ENCODE measurements at regions not wholly inside any gene's neighbourhood (a gene's known extent, or its start where the extent isn't known, plus 50 kb on each side); places are given as distances from the start of the nearest gene placed in this dataset.
"Not testable (repeated sequence)": the region's sequence is repeated elsewhere in the genome, so short reads cannot be mapped to it uniquely, and the experiment has no call there.

GRCh38 chr15:20420710-20421109 is 120.9 kb downstream of the GOLGA6L6 start:
- H3K36me3 ChIP-seq (ENCODE audit: insufficient read depth, low read length); H3K27me3 ChIP-seq (ENCODE audit: insufficient read depth, low read length, poor library complexity); H3K4me2 ChIP-seq (ENCODE audit: insufficient read depth, low read length); H3K79me2 ChIP-seq (ENCODE audit: insufficient read depth, low read length); H4K20me1 ChIP-seq (ENCODE audit: insufficient read depth, low read length); ATAC-seq (ENCODE audit: insufficient read depth, low read depth); H3K9me3 ChIP-seq (ENCODE audit: insufficient read depth, low read length, severe bottlenecking); H3K4me1 ChIP-seq (ENCODE audit: insufficient read depth, low read length); DNase-seq; H2AFZ ChIP-seq (ENCODE audit: low read depth, low read length); H3K9ac ChIP-seq (ENCODE audit: low read depth, low read length); H3K27ac ChIP-seq (ENCODE audit: low read length); H3K4me3 ChIP-seq (ENCODE audit: low read depth in 1 of 2, low read length in 2 of 2): not testable (repeated sequence)

- not testable (repeated sequence) for H3K4me2 ChIP-seq (ENCODE audit: insufficient read depth, low read length); H3K9me3 ChIP-seq (ENCODE audit: insufficient read depth, low read length, severe bottlenecking); H2AFZ ChIP-seq (ENCODE audit: low read depth, low read length)
Observed at GRCh38 chr15:20416618-20417017, 125.0 kb downstream of the GOLGA6L6 start.

GRCh38 chr15:20409667-20410198 is 131.9 kb downstream of the GOLGA6L6 start:
- H3K9ac ChIP-seq (ENCODE audit: low read depth, low read length); H3K27me3 ChIP-seq (ENCODE audit: insufficient read depth, low read length, poor library complexity); H3K9me3 ChIP-seq (ENCODE audit: insufficient read depth, low read length, severe bottlenecking); DNase-seq; H3K4me2 ChIP-seq (ENCODE audit: insufficient read depth, low read length); H4K20me1 ChIP-seq (ENCODE audit: insufficient read depth, low read length); H3K27ac ChIP-seq (ENCODE audit: low read length); H2AFZ ChIP-seq (ENCODE audit: low read depth, low read length); H3K4me3 ChIP-seq (ENCODE audit: low read depth in 1 of 2, low read length in 2 of 2); H3K79me2 ChIP-seq (ENCODE audit: insufficient read depth, low read length); H3K4me1 ChIP-seq (ENCODE audit: insufficient read depth, low read length); ATAC-seq (ENCODE audit: insufficient read depth, low read depth); H3K36me3 ChIP-seq (ENCODE audit: insufficient read depth, low read length): not testable (repeated sequence)

More at GRCh38 chr15:20416618-20417017, 125.0 kb downstream of the GOLGA6L6 start:
- not testable (repeated sequence) for H3K27me3 ChIP-seq (ENCODE audit: insufficient read depth, low read length, poor library complexity); H3K9ac ChIP-seq (ENCODE audit: low read depth, low read length); H4K20me1 ChIP-seq (ENCODE audit: insufficient read depth, low read length); ATAC-seq (ENCODE audit: insufficient read depth, low read depth); H3K27ac ChIP-seq (ENCODE audit: low read length); H3K36me3 ChIP-seq (ENCODE audit: insufficient read depth, low read length); DNase-seq; H3K4me3 ChIP-seq (ENCODE audit: low read depth in 1 of 2, low read length in 2 of 2); H3K79me2 ChIP-seq (ENCODE audit: insufficient read depth, low read length); H3K4me1 ChIP-seq (ENCODE audit: insufficient read depth, low read length)

GRCh38 chr15:20409247-20409646 is 132.4 kb downstream of the GOLGA6L6 start:
- Histone ChIP-seq H3K4me2 (ENCODE audit: insufficient read depth, low read length) (no peak overlapping the region), H3K36me3 (ENCODE audit: insufficient read depth, low read length) (no peaks in the 10 kb centered on the region), H3K9me3 (ENCODE audit: insufficient read depth, low read length, severe bottlenecking) (peaks cover 2% of the 10 kb centered on the region), H4K20me1 (ENCODE audit: insufficient read depth, low read length) (no peaks in the 10 kb centered on the region), H3K27ac (ENCODE audit: low read length) (no peak overlapping the region), H2AFZ (ENCODE audit: low read depth, low read length) (no peak overlapping the region), H3K27me3 (ENCODE audit: insufficient read depth, low read length, poor library complexity) (no peaks in the 10 kb centered on the region), H3K9ac (ENCODE audit: low read depth, low read length) (no peak overlapping the region), H3K79me2 (ENCODE audit: insufficient read depth, low read length) (no peaks in the 10 kb centered on the region), H3K4me3 (ENCODE audit: low read depth in 1 of 2, low read length in 2 of 2) (no peak overlapping the region), H3K4me1 (ENCODE audit: insufficient read depth, low read length) (no peaks in the 10 kb centered on the region)
- no peak for DNase-seq
- TF ChIP-seq CTCF (IDR thresholded peaks at IDR 0.05; ENCODE audit: borderline replicate concordance, extremely low read depth, low read length, poor library complexity, severe bottlenecking) (no peak), EZH2 (IDR thresholded peaks at IDR 0.05; ENCODE audit: borderline replicate concordance, low read depth, low read length, severe bottlenecking) (no peak)
- no peak for ATAC-seq (ENCODE audit: insufficient read depth, low read depth)

- DNase-seq (no peak), ATAC-seq (ENCODE audit: insufficient read depth, low read depth) (no peak)
- H3K79me2 ChIP-seq (ENCODE audit: insufficient read depth, low read length), result no peaks in the 10 kb centered on the region
- no peak overlapping the region for H3K9ac ChIP-seq (ENCODE audit: low read depth, low read length)
- H3K4me2 ChIP-seq (ENCODE audit: insufficient read depth, low read length), result no peak overlapping the region
- no peaks in the 10 kb centered on the region for H4K20me1 ChIP-seq (ENCODE audit: insufficient read depth, low read length)
- no peak overlapping the region for H3K4me3 ChIP-seq (ENCODE audit: low read depth in 1 of 2, low read length in 2 of 2)
- H3K4me1 ChIP-seq (ENCODE audit: insufficient read depth, low read length), result no peaks in the 10 kb centered on the region
- no peak overlapping the region for H2AFZ ChIP-seq (ENCODE audit: low read depth, low read length)
- H3K27me3 ChIP-seq (ENCODE audit: insufficient read depth, low read length, poor library complexity), result no peaks in the 10 kb centered on the region
- H3K9me3 ChIP-seq (ENCODE audit: insufficient read depth, low read length, severe bottlenecking), result peaks cover 2% of the 10 kb centered on the region
- TF ChIP-seq EZH2 (IDR thresholded peaks at IDR 0.05; ENCODE audit: borderline replicate concordance, low read depth, low read length, severe bottlenecking) (no peak), CTCF (IDR thresholded peaks at IDR 0.05; ENCODE audit: borderline replicate concordance, extremely low read depth, low read length, poor library complexity, severe bottlenecking) (no peak)
- H3K27ac ChIP-seq (ENCODE audit: low read length), result no peak overlapping the region
- no peaks in the 10 kb centered on the region for H3K36me3 ChIP-seq (ENCODE audit: insufficient read depth, low read length)
Observed at GRCh38 chr15:20407553-20407952, 134.0 kb downstream of the GOLGA6L6 start.

GRCh38 chr15:20404571-20404970 is 137.0 kb downstream of the GOLGA6L6 start:
- ATAC-seq (ENCODE audit: insufficient read depth, low read depth); H3K27me3 ChIP-seq (ENCODE audit: insufficient read depth, low read length, poor library complexity); H4K20me1 ChIP-seq (ENCODE audit: insufficient read depth, low read length); H3K27ac ChIP-seq (ENCODE audit: low read length); H3K36me3 ChIP-seq (ENCODE audit: insufficient read depth, low read length); H3K4me2 ChIP-seq (ENCODE audit: insufficient read depth, low read length); DNase-seq; H2AFZ ChIP-seq (ENCODE audit: low read depth, low read length); H3K9ac ChIP-seq (ENCODE audit: low read depth, low read length); H3K79me2 ChIP-seq (ENCODE audit: insufficient read depth, low read length); H3K9me3 ChIP-seq (ENCODE audit: insufficient read depth, low read length, severe bottlenecking); H3K4me3 ChIP-seq (ENCODE audit: low read depth in 1 of 2, low read length in 2 of 2); H3K4me1 ChIP-seq (ENCODE audit: insufficient read depth, low read length): not testable (repeated sequence)

GRCh38 chr15:20402586-20402985 is 139.0 kb downstream of the GOLGA6L6 start:
- not testable (repeated sequence) for H3K4me2 ChIP-seq (ENCODE audit: insufficient read depth, low read length); H2AFZ ChIP-seq (ENCODE audit: low read depth, low read length); H3K36me3 ChIP-seq (ENCODE audit: insufficient read depth, low read length); H3K27ac ChIP-seq (ENCODE audit: low read length); H3K4me1 ChIP-seq (ENCODE audit: insufficient read depth, low read length); H4K20me1 ChIP-seq (ENCODE audit: insufficient read depth, low read length); H3K4me3 ChIP-seq (ENCODE audit: low read depth in 1 of 2, low read length in 2 of 2); DNase-seq; H3K9me3 ChIP-seq (ENCODE audit: insufficient read depth, low read length, severe bottlenecking); H3K79me2 ChIP-seq (ENCODE audit: insufficient read depth, low read length); H3K9ac ChIP-seq (ENCODE audit: low read depth, low read length); ATAC-seq (ENCODE audit: insufficient read depth, low read depth); H3K27me3 ChIP-seq (ENCODE audit: insufficient read depth, low read length, poor library complexity)

All from DND-41 (cell line).